ENCODE measurements at regions not wholly inside any gene's neighbourhood (a gene's known extent, or its start where the extent isn't known, plus 50 kb on each side); places are given as distances from the start of the nearest gene placed in this dataset.

- Histone ChIP-seq H3K36me3 (ENCODE audit: control insufficient read depth, insufficient read depth, low read length) (no peaks in the 10 kb centered on the region), H3K27me3 (ENCODE audit: control insufficient read depth, insufficient read depth, low read length) (no peaks in the 10 kb centered on the region), H3K4me3 (ENCODE audit: low read depth, low read length) (no peak overlapping the region)
- FAIRE-seq (no peak), DNase-seq (ENCODE audit: low read depth) (peak; percentile 36)
- TF ChIP-seq, protein P1, sequence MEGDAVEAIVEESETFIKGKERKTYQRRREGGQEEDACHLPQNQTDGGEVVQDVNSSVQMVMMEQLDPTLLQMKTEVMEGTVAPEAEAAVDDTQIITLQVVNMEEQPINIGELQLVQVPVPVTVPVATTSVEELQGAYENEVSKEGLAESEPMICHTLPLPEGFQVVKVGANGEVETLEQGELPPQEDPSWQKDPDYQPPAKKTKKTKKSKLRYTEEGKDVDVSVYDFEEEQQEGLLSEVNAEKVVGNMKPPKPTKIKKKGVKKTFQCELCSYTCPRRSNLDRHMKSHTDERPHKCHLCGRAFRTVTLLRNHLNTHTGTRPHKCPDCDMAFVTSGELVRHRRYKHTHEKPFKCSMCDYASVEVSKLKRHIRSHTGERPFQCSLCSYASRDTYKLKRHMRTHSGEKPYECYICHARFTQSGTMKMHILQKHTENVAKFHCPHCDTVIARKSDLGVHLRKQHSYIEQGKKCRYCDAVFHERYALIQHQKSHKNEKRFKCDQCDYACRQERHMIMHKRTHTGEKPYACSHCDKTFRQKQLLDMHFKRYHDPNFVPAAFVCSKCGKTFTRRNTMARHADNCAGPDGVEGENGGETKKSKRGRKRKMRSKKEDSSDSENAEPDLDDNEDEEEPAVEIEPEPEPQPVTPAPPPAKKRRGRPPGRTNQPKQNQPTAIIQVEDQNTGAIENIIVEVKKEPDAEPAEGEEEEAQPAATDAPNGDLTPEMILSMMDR (IDR thresholded peaks at IDR 0.05; ENCODE audit: insufficient read depth, low read length, severe bottlenecking): no peak
These were observed 237.7 kb upstream of the IPO5 start for GRCh38 chr13:97715763-97716162.

DNA sequence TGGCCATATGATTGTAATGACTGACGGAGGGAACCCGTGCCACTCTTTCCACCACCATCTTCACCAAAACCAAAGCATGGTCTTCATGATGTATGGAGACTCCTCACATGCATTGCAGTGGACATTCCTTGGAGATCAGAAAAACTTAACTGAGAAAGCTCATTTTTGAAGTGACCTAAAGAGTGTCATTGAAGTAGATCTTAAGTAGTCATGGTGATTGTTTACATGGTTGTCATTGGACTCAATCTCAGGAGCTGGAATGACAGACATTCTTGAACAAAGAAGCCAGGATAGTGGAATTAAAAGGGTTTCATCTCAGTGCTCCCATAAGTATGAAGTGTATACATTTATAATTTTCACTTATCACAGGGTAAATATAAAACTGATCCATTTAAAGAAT is 236.7 kb upstream of the IPO5 start:
- Histone ChIP-seq H3K36me3 (ENCODE audit: control insufficient read depth, insufficient read depth, low read length) (no peaks in the 10 kb centered on the region), H3K27me3 (ENCODE audit: control insufficient read depth, insufficient read depth, low read length) (no peaks in the 10 kb centered on the region), H3K4me3 (ENCODE audit: low read depth, low read length) (no peak overlapping the region)
- peak; percentile 28 for FAIRE-seq
- TF ChIP-seq, protein P1 (IDR thresholded peaks at IDR 0.05; ENCODE audit: insufficient read depth, low read length, severe bottlenecking): no peak
- DNase-seq (ENCODE audit: low read depth): no peak

DNA sequence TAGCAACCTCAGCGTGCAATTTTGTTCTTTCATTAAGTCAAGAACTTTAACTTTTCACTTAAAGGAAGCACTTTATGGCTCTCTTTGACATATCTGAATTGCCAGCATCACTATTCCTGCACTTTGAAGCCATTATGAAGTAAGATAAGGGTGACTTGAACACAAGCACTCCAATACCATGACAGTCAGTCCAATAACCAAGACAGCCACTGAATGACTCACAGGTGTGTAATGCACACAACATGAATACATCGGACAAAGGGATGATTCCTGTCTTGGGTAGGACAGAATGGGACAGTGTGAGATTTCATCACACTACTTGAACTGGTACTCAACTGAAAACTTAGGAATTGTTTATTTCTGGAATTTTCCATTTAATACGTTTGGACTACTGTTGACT is 233.7 kb upstream of the IPO5 start:
- TF ChIP-seq, protein P1 (IDR thresholded peaks at IDR 0.05; ENCODE audit: insufficient read depth, low read length, severe bottlenecking): no peak
- FAIRE-seq (no peak), DNase-seq (ENCODE audit: low read depth) (peak; percentile 51)
- H3K36me3 ChIP-seq (ENCODE audit: control insufficient read depth, insufficient read depth, low read length): no peaks in the 10 kb centered on the region
- H3K4me3 ChIP-seq (ENCODE audit: low read depth, low read length): no peak overlapping the region
- no peaks in the 10 kb centered on the region for H3K27me3 ChIP-seq (ENCODE audit: control insufficient read depth, insufficient read depth, low read length)

- no peaks in the 10 kb centered on the region for H3K36me3 ChIP-seq (ENCODE audit: control insufficient read depth, insufficient read depth, low read length)
- H3K4me3 ChIP-seq (ENCODE audit: low read depth, low read length): no peak overlapping the region
- TF ChIP-seq, protein P1 (IDR thresholded peaks at IDR 0.05; ENCODE audit: insufficient read depth, low read length, severe bottlenecking): no peak
- no peak for FAIRE-seq
- no peak for DNase-seq (ENCODE audit: low read depth)
- no peaks in the 10 kb centered on the region for H3K27me3 ChIP-seq (ENCODE audit: control insufficient read depth, insufficient read depth, low read length)
These were observed 232.6 kb upstream of the IPO5 start for GRCh38 chr13:97720896-97721295.

GRCh38 chr13:97723655-97724054 is 229.8 kb upstream of the IPO5 start:
- no peaks in the 10 kb centered on the region for H3K27me3 ChIP-seq (ENCODE audit: control insufficient read depth, insufficient read depth, low read length)
- TF ChIP-seq, protein P1 (IDR thresholded peaks at IDR 0.05; ENCODE audit: insufficient read depth, low read length, severe bottlenecking): no peak
- H3K4me3 ChIP-seq (ENCODE audit: low read depth, low read length): no peak overlapping the region
- FAIRE-seq: peak; percentile 50
- no peaks in the 10 kb centered on the region for H3K36me3 ChIP-seq (ENCODE audit: control insufficient read depth, insufficient read depth, low read length)
- peak; percentile 6 for DNase-seq (ENCODE audit: low read depth)

DNA sequence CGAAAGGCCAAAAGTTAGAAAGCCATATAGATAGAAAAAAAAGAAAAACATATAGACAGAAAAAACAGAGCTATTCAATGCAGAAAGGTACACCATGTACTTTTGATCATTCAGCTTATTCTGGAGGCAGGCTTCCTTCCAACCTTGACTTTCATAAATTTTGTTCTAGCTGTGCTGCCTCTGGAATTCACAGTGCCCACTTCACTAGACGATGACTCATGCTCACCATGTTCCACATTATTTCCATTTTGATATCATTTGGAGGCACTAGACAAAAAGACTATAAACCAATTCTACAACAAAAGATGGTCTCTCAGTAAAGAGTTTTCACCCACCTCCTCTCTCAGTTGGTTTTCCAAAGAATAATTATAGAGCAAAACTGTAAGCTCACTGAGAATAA is 229.0 kb upstream of the IPO5 start:
- DNase-seq (ENCODE audit: low read depth): no peak
- FAIRE-seq: no peak
- TF ChIP-seq, protein P1 (IDR thresholded peaks at IDR 0.05; ENCODE audit: insufficient read depth, low read length, severe bottlenecking): no peak
- Histone ChIP-seq H3K36me3 (ENCODE audit: control insufficient read depth, insufficient read depth, low read length) (no peaks in the 10 kb centered on the region), H3K27me3 (ENCODE audit: control insufficient read depth, insufficient read depth, low read length) (no peaks in the 10 kb centered on the region), H3K4me3 (ENCODE audit: low read depth, low read length) (no peak overlapping the region)

Data from bronchial epithelial cell (primary cell).